Stimulated activated CD4-positive, alpha-beta T cell treated with anti-CD3 and anti-CD28 coated beads, Interleukin-12 subunit alpha, Interleukin-12 subunit beta, amount 100 ng/mL, for 4 hours (primary cell): ENCODE measurements at regions not wholly inside any gene's neighbourhood (a gene's known extent, or its start where the extent isn't known, plus 50 kb on each side); places are given as distances from the start of the nearest gene placed in this dataset.
"Not testable (repeated sequence)": the region's sequence is repeated elsewhere in the genome, so short reads cannot be mapped to it uniquely, and the experiment has no call there.

Experiments used
- DNase-seq: peaks from one replicate; pipeline ENCODE4 v3.0.0-alpha.2; 2020

DNA sequence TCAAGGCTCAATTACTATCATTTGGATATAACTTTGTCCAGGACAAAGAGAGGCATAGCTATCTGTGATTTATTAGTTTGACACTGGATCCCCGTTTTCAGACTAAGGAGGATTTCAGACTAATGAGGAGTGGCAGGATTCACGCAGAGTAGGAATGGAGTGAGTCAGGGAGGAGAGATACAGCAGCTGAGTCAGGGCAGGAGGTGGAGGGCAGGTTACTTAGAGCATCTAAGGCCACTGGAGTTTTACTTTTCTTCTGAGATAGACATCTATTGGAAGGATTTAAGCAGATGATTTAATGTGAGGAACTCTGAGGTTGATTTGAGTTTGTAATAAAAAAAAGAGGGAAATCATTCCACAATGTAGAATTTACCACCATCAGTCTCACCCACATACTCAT is 110.6 kb downstream of the RPIA start:
- DNase-seq, result not testable (repeated sequence)

DNA sequence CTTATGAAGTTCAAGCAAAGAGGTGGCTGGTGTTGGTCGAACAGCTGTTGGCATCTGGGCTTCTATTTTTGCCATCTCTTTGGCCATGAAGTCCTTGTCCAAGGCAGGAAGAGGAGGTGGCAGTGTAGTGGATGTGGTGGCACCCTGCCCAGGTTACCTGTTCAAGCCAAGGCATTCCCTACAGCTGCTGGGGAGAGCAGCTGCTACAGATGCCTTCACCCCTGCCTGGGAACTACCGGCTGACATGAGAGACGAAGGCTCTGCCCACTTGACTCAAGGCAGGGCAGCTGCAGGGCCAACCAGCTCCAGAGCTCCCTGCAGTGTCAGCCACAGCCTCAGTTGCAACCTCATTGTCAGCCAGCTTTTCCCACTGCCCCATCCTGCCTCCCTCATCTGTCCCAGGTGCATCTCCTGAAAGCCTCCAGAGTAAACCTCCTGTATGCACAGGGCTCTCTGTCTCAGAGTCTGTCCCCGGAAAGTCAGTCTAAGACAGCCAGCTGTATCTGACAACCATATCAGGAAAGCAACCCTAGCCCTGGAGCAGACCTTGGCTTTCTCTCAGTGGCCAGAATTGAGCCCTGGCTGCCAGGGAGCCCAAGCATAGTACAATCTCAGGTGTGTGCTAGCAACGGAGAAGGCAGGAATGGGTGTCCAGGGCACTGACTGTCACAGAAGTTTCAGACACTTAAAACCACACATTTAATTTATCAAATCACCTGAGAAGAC is 115.9 kb downstream of the RPIA start:
- DNase-seq, result no peak

DNA sequence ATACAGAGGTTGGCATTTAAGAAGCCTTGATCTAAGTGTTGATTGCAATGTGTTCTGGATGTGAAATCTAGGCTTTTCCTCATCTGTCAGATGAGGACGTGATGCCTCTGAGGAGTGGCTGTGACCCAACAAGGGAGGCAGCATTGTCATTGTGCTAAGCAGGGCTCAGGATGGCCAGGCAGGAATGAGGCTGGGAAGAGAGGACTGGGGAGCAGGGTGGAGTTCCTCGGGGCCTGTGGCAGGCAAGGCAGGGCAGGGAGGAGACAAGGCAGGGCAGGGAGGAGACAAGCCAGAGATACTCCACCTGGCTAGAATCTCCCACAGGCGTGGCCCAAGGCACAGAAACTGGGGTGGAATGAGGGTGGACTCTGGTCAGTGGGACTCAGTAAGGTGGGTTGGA is 116.6 kb downstream of the RPIA start:
- no peak for DNase-seq

DNA sequence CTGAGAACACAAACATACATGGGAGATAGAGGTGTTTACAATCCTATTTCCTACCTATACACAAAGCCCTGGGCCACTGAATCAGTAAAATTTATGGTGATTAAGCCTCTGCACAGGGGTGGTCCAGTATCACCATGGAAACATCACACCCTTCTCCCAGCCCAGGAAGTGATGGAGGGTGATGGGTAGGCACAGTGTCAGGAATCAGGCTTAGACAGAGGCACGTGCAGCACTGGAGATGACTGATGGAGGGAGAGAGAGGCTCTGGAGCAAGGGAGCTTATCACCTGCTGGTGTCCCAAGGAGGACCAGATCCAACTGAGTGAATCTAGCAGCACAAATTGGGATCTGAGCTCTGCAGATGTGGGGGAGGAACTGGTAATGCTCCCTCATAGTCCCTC is 117.2 kb downstream of the RPIA start:
- DNase-seq, result no peak

DNA sequence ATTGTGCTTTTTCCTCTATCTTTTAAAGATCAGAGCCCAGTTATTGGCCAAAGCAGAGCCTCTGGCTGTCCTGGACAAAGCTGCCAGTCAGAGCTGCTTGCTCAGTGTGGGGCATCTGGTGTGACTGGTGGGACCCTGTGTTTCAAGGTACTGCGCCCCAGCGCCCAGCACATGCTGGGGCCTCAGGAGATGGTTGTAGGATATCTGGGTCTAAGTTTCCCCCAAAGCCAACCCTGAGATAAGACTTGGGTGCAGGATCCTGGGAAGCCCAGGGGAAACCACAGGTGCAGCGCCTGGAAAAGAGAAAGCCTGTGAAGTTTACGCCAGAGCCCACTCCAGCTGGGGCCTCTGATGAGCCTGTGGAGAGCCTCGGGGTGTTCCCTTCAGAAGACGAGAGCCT is 117.7 kb downstream of the RPIA start:
- no peak for DNase-seq

DNA sequence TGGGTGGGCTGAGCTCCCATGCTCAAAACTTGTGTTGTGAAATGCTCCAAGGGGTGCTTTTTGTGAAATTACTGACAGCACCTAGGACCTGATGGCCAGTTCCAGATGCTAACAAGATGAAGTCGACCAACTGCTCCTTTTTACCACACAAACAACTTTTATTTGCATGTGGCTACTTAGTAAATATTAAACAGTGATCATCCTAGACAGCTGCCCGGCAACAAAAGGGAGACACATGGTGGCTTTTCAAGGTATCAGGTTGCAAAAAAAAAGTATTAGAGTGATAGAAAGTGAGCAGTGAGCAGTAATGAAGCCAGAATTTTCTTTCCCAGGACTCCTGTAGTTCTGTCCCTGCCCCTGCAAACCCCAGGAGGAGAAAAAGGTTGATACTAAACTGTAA is 118.5 kb downstream of the RPIA start:
- no peak for DNase-seq

DNA sequence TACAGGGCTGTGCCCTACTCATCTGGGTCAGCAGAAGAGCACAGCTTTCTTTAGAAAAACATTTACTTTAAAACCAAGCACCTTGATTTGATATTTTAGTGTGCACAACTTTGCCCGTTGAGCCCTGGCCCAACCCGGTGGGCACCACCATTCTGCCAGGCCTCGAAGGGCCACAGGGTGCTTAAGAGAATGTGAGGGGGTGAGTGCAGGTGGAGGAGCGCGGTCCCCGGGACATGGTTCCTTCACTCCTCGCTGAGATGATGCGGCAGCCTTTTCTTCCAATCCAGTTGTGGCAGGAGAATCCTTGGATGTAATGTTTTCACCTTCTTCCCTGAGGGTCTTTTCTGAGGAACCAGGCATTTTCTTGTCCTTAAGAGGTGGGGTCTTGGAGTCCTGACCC is 119.0 kb downstream of the RPIA start:
- DNase-seq, result no peak

DNA sequence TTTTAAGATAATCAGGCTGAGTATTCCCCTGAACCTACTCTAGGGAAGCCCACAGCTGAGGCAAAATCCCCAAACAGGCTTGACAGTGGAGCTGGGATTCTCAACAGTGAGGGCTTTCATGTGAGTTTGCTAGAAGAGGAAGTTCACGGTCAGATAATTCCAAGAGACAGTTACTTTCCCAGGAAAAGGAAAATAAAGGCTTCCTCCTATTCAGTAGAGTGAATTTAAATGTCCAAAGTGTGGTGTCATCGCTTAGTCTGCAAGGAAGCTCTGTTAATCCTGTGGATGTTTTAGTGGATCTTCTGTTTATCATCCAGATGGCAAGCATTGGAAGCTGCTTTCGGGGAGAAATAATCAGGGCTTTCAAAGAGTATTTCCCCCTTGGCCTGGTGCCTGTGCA is 119.8 kb downstream of the RPIA start:
- DNase-seq, result no peak

DNA sequence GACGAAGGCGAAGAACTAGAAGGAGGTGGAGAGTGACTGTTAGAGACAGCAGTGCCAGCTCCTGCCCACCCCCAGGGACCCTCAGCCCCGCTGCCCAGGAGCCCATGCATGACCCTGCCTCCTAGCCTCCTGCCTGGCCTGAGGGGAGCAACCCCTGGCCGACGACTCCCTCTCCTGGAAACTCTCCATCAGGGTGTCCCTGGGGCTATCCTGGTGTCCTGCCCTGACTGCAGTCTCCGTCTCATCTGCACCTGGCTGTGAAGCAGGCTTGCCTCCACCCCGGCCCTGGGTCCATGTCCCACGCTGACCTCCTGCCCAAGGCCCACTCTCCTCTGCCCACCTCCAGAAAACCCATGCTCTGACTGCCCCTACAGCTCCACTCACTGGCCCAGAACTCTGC is 120.2 kb downstream of the RPIA start:
- DNase-seq, result no peak

DNA sequence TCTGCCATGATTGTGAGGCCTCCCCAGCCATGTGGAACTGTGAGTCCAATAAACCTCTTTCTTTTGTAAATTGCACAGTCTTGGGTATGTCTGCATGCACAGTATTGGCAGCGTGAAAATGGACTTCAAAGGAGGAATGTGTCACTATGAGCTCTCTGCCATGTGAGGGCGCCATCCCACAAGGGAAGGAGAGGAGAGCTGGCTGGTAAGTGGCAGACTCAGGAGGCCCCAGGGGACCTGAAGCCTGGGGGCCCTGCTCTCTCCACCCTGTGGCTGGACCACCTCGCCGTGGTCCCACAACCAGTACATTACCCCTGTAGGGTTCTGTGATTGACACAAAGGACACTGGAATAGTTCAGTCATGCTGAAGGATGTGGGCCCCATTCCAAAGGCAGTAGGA is 122.1 kb downstream of the RPIA start:
- DNase-seq, result no peak

DNA sequence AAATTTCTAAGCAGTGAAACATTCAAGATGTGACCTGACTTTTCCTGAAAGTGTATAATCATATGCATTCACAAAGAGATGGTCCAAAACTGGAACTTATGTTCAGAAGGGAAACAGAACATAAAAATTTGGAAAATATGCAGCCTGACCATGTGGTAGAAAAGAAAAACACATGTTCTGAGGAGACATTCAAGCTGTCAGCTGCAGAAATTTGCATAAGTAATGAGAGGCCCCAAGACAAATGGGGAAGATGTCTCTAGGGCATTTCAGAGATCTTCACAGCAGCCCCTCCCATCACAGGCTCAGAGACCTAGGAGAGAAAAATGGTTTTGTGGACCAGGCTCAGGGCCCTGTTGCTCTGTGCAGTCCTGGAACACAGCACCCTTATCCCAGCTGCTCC is 123.8 kb downstream of the RPIA start:
- DNase-seq, result no peak

DNA sequence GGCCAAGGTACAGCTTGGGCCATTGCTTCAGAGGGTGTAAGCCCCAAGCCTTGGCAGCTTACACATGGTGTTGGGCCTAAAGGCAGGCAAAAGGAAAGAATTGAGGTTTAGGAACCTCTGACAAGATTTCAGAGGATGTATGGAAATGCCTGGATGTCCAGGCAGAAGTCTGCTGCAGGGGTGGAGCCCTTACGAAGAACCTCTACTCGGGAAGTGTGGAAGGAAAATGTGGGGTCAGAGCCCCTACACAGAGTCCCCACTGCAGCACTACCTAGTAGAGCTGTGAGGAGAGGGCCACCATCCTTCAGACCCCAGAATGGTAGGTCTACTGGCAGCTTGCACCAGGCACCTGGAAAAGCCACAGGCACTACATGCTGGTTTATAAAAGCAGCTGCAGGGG is 124.2 kb downstream of the RPIA start:
- no peak for DNase-seq

DNA sequence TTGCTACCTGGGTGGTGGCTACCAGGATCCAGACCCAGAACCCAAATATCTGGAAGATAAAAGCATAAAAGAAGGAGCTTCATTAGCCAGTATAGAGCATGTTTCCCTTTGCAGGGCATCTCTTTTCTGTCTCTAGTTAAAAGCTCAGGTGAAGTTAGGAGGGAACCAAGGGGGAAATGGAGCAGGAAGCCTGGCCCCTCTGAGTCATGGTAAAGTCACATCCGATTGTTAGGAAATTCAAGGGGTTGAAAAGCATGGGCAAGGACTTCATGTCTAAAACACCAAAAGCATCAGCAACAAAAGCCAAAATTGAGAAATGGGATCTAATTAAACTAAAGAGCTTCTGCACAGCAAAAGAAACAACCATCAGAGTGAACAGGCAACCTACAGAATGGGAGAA is 126.9 kb downstream of the RPIA start:
- no peak for DNase-seq

DNA sequence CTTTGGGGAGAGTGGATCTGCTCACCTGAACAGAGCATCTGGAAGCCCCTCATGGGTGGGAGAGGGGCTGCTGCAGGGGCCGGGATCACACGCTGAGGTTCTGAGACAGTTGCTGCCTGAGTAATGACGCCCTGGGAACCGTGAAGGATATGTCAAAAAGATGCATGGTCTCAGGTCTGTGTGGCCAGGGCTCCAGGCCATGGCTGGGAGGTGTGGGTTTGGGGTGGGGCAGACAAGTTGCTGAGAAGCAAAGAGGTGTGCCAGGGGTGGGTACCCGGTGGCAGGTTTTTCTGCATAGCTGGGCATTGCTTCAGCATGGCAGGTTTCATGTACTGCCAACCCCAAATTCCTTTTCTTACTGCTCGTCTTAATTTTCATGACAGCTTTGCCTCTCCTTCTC is 133.5 kb downstream of the RPIA start:
- no peak for DNase-seq

DNA sequence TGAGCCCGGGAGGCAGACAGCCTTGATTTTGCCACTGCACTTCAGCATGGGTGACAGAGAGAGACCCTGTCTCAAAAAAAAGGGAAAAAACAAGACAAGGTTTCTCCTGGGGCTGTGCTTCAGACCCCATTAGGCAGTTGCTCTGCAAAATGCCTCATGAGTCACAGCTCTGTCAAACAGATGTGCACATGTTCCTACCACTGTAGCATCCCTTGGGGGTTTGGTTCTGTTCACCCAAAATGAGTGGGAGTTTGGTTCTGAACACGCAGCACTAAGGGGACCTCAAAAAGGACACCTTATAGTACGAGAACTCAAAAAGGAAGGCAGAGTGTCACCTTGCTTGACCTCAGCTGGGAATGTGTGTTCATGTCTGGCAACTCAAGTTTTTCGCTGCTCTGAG is 134.9 kb downstream of the RPIA start:
- no peak for DNase-seq

DNA sequence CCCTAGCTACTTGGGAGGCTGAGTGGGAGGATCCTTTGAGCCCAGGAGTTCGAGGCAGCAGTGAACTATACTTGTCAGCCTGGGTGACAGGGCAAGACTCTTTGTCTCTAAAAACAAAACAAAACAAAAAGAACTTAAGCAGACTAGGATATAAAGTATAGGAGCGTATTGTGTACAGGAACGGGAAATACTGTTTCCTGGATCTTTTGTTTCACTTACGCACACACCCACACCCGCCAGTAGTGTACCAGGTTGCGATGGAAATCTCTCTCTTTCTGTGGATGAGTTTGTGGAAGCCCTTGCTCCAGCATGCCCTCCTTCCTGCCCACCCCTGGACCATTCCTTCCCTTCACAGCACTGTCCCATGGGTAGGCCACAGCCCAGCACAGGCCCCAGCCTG is 136.3 kb downstream of the RPIA start:
- no peak for DNase-seq

DNA sequence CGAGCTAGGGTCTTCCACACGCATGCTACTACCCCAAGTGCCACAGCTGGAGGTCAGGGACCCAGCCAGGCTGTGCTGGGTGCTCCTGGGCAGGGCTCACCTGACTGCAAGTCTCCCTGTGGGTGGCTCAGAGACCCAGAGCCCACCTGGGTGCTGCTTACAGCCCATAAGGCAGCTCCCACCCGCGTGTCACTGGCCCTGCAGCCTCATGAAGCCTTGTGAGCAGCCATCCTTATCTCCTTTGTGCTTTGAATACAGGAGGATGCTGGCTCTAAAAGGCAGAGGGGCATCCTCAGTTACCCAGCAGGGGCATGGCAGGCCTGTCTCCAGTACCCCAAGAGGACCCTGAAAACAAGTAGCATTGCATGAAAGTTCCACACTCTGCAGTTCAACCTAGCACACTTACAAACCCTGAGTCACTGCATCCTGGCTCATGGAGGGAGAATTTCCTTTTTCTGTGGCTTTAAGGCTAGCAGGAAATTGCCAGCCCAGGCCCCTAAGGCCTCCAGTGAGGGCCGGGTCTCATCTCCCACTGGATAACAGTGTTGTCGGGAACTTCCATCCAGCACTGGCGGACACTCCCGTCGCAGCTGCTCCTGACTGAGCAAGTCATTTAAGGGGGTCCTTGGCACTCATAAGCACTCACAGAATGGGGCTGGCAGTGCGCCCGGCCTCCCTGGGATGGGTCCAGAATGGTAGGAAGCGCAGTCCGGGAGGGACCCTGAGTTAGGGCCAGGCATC is 137.1 kb downstream of the RPIA start:
- no peak for DNase-seq

DNA sequence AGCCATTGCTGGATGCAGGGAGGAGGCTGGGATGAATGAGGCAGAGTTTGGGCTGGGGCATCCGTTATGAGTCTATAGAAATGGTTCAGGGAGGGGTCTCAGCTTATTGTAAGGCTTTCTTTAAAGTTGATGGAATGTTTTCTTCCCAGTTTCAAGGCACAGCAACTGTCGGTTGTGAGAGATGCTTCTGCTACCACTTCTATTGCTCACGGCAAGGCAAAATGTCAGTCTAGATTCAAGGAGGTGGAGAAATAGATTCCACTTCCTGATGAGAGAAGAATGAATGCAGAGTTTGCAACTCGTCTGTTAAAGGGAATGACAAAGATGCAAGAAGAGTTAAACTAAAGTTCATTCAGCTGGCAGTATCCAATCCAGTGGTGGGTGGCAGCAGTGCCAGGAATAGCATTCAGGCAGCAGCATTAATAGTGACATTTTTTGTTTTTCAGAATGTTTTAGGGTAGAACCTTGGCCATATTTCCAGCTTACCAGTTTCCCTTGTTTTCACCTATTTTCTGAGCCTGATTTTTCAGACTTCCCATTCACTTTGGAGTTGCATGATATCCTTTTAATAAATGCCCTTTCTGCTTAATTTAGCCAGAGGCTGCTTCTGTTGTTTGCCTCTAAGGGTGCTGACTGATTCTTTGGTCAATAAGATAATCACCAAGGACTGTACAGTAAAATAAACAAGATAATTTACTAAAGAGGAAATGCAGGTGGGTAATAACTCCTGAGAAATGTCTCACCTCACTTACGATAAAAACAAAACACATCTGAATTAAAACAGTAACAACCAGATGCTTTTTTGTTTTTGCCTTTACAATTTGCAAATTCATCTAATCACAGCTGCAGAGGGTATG is 138.4 kb downstream of the RPIA start:
- no peak for DNase-seq

DNA sequence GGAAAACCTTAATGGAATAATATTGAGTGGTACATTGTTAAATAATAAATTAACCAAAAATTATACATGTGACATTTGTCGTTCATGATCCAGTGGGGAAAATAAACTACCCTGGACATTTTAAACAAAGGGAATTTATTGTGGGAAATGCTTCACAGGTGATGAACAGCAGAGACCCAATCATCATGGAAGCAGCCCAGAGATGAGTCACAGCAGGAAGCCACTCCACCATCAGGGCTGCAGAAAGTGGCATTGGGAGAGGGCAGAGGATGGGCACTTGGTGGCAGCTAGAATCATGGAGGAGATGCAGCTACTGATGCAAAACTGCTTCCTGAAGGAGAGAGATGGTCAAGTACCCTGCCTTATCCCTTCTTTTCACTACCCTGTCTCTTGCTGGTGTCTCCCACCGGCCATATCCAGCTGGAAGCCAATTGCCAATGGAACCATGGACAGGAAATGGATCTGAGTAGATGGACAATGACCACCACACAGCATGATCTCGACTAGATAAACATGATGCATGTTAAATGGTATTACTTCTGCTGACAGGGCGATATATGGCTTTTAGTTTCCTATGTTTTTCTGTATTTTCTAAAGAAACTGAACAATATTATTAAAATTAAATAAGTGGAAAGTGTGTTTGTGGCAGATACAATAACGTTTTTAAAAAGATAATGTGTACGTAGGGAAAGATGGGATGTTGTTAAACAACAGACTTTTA is 139.8 kb downstream of the RPIA start:
- DNase-seq, result no peak

DNA sequence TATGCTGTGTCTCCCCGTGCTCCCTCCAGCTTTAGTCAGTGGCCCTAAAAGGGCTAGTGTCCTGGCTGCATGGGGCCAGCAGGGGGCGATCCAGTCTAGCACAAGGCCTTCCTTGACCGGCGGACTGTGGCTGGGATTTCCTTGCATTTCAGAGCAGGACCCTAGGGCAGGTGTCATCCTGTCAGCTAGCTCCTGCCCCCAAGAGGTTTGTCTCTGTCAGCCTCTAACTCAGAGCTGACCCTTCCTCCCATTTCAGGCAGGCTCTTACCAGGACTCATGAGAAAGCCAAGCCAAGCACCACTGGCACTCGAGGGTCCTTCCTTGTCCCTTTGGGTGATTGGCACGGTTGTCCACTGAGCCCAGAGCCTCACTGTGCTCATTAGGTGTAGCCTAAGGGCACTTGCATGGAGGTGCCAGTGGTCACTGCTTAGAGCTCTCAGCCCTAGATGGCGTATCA is 140.3 kb downstream of the RPIA start:
- peak; percentile 21 for DNase-seq

DNA sequence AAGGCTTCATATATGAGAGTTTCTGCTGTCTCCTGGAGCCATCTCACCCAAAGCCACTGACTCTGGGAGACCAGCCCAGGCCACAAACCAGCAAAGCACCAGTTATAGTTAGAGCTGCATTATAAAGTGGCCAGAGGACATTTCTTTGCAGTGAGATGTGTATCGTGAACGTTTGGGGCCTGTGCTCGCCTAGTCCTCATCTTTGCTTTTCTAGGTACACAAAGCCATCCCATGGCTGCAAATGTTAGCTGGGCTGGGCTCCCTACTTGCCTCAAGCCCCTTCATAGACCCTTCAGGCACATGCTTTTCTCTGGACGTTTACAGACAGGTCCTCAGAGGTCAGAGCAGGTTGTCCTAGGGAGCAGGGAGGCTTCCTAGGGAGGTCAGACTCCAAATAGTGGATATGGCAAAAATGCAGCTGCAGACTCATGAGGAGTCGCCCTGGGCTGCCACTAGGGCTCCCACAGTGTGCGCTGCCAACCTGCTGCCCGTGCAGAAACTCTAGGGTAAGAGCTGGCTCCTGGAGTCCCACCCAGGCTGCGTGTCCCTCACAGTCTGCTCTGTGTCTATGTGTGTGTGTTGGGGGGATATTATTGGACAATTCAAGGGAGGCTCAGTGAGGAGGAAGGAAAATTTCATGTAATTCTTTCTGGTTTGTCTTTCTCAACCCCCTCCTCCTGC is 141.0 kb downstream of the RPIA start:
- DNase-seq, result no peak

DNA sequence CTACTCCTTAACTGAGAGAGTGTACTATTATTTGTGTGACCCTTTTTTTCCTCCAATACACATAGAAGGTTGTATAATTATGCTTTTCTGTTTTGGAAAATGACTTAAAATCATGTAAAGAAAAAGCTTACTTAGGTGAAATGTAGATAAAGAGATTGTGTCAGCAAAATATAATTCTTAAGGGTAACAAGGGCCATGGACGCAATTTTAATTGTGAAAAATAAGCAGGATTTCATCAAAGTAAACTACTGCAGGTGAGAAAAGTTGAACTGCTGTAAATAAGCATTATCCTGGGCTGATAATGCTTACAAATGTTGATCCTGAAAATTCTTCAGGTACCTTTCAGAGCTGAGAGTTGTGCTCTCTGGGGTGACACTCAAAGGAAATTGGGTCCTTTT is 141.5 kb downstream of the RPIA start:
- DNase-seq, result no peak

DNA sequence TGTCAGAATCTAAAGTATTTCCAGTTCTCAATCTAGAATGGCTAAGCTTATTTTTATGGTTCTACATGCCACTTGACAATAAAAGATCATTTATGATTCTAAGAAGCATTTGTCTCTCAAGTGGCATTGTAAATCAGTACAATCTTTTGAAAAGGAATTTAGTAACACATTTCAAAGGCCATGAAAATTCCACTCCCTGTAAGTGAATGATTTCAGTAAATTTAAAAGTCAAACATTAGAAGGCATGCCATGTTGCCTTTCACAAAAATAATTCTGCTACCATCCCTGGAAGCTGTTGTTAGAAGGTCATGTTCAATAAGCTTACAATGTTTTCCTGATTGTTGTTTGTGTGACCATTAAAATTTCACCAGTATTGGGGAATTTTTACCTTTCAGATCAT is 142.9 kb downstream of the RPIA start:
- DNase-seq, result no peak
